ENCODE measurements at regions not wholly inside any gene's neighbourhood (a gene's known extent, or its start where the extent isn't known, plus 50 kb on each side); places are given as distances from the start of the nearest gene placed in this dataset.
"Not testable (repeated sequence)": the region's sequence is repeated elsewhere in the genome, so short reads cannot be mapped to it uniquely, and the experiment has no call there.

DNA sequence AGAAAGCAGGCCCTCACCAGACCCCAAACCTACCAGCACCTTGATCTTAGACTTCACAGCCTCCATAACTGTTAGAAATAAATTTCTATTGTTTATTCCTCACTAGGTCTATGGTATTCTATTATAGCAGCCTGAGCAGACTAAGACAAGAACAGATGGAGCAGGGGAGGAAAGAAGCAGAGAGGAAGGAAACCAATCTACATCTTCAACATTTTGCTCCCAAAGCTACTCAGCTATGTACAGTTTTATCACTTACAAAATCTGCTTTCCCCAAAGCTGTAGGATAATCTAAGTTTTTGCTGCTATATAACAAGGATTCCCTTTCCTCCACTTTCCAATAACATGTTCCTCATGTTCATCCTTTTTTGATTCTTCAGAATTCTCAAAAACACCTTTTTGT is 274.4 kb upstream of the CHAC2 start:
- no peak for TF ChIP-seq EP300 (IDR thresholded peaks at IDR 0.05; ENCODE audit: low read depth)
- no peak for TF ChIP-seq POLR2A (IDR thresholded peaks at IDR 0.05)
- TF ChIP-seq, protein P1, sequence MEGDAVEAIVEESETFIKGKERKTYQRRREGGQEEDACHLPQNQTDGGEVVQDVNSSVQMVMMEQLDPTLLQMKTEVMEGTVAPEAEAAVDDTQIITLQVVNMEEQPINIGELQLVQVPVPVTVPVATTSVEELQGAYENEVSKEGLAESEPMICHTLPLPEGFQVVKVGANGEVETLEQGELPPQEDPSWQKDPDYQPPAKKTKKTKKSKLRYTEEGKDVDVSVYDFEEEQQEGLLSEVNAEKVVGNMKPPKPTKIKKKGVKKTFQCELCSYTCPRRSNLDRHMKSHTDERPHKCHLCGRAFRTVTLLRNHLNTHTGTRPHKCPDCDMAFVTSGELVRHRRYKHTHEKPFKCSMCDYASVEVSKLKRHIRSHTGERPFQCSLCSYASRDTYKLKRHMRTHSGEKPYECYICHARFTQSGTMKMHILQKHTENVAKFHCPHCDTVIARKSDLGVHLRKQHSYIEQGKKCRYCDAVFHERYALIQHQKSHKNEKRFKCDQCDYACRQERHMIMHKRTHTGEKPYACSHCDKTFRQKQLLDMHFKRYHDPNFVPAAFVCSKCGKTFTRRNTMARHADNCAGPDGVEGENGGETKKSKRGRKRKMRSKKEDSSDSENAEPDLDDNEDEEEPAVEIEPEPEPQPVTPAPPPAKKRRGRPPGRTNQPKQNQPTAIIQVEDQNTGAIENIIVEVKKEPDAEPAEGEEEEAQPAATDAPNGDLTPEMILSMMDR (IDR thresholded peaks at IDR 0.05), result no peak
- TF ChIP-seq POLR2AphosphoS5 (IDR thresholded peaks at IDR 0.05), result no peak
- Histone ChIP-seq H3K27me3 (no peaks in the 10 kb centered on the region), H3K36me3 (no peaks in the 10 kb centered on the region), H3K27ac (no peak overlapping the region), H3K9me3 (no peaks in the 10 kb centered on the region), H3K4me1 (peaks cover 0 to 11% (median 0%) of the 10 kb centered on the region in 4 donors), H3K4me3 (no peak overlapping the region)
- intact Hi-C loops (cut with DNase I; ENCODE audit: low total_unique reads) (no loop called here), in situ Hi-C loops (cut with MboI; ENCODE audit: low pct_ligation_motif_present in 1 of 4, low pct_unique_long_range_greater_than_20kb in 1 of 4, low sequenced_read_pairs in 3 of 4) (no loop called here)
- no peak for DNase-seq

- TF ChIP-seq POLR2A (IDR thresholded peaks at IDR 0.05), result no peak
- peak in 1 of 3 donors; percentile 34 for TF ChIP-seq POLR2AphosphoS5 (IDR thresholded peaks at IDR 0.05)
- Histone ChIP-seq H3K4me1 (peaks cover 0 to 11% (median 0%) of the 10 kb centered on the region in 4 donors), H3K27ac (no peak overlapping the region), H3K9me3 (no peaks in the 10 kb centered on the region), H3K4me3 (no peak overlapping the region), H3K27me3 (no peaks in the 10 kb centered on the region), H3K36me3 (no peaks in the 10 kb centered on the region)
- DNase-seq, result peak; percentile 11
- WGBS, 2 donors (ENCODE audit: low coverage in 1 of 2), result 46% methylated on average over 5 of the region's 5 CpGs; no CpG with 5 or more reads in 1 of the 2 donors
- in situ Hi-C loops (cut with MboI; ENCODE audit: low pct_ligation_motif_present in 1 of 4, low pct_unique_long_range_greater_than_20kb in 1 of 4, low sequenced_read_pairs in 3 of 4), result no loop called here
- intact Hi-C loops (cut with DNase I; ENCODE audit: low total_unique reads), result no loop called here
These were observed 276.9 kb upstream of the CHAC2 start for GRCh38 chr2:53490659-53491058.

DNA sequence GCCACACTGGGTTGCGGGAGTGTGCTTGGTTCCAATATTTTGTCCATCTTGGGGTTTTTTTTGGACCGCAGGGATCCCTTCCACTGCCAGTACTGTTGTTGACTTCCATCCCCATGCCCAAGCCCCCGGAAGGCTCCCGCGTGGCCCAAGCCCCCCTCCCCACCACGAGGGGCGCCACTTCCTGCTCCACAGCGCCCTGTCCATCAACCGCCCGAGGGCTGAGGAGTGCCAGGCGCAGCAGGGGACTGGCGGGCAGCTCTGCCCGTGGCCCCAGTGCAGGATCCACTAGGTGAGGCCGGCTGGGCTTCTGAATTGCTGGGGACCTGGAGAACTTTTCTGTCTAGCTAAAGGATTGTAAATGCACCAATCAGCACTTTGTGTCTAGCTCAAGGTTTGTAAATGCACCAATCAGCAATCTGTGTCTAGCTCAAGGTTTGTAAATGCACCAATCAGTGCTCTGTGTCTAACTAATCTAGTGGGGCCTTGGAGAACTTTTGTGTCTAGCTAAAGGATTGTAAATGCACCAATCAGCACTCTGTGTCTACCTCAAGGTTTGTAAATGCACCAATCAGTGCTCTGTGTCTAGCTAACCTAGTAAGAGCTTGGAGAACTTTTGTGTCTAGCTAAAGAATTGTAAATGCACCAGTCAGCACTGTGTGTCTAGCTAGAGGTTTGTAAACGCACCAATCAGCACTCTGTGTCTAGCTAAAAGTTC is 281.3 kb upstream of the CHAC2 start:
- 83 to 93% methylated on average over 1 to 13 of the region's 15 CpGs for WGBS, 2 donors (ENCODE audit: low coverage in 1 of 2)
- H3K4me1 ChIP-seq, result peaks cover 0 to 19% (median 0%) of the 10 kb centered on the region in 4 donors
- H3K9me3 ChIP-seq; in situ Hi-C loops (cut with MboI; ENCODE audit: low pct_ligation_motif_present in 1 of 4, low pct_unique_long_range_greater_than_20kb in 1 of 4, low sequenced_read_pairs in 3 of 4); H3K27me3 ChIP-seq; H3K27ac ChIP-seq; DNase-seq; H3K4me3 ChIP-seq; H3K36me3 ChIP-seq; intact Hi-C loops (cut with DNase I; ENCODE audit: low total_unique reads): not testable (repeated sequence)

DNA sequence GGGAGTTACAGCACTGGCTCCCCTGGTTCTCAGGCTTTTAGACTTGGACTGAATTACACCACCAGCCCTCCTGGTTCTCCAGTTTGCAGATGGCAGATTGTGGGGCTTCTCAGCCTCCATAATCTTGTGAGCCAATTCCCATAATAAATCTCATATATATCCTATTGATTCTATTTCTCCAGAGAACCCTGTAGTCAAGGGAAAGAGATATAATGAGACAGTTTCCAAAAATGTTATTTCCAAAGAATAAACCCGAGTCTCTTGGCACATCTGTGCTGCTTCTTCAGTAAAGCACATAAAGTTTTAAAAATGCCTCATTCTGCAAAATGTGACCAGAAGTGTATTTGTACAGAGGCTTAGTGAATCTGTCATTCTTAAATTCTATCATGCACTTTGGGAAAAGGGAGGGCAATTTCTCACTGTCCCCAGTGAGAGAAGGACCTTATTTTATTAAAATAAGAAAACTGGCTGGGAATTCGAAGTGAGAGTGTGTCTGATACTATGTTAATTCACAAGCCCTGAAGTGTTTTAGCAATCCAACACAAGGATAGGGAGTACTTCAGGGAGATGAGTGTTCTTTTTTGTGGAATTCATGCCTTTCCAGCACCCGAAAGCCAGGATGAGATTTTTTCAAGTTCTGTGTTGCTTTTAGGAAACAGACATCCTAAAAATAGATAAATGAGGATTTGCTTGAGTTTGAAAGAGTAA is 282.4 kb upstream of the CHAC2 start:
- TF ChIP-seq EP300 (IDR thresholded peaks at IDR 0.05; ENCODE audit: low read depth) (no peak), POLR2AphosphoS5 (IDR thresholded peaks at IDR 0.05) (no peak), POLR2A (IDR thresholded peaks at IDR 0.05) (no peak)
- TF ChIP-seq, protein P1 (IDR thresholded peaks at IDR 0.05), result no peak
- no peak overlapping the region for H3K27ac ChIP-seq
- H3K27me3 ChIP-seq, result no peaks in the 10 kb centered on the region
- WGBS, 2 donors (ENCODE audit: low coverage in 1 of 2), result 71 to 72% methylated on average over 3 of the region's 3 CpGs
- in situ Hi-C loops (cut with MboI; ENCODE audit: low pct_ligation_motif_present in 1 of 4, low pct_unique_long_range_greater_than_20kb in 1 of 4, low sequenced_read_pairs in 3 of 4) (no loop called here), intact Hi-C loops (cut with DNase I; ENCODE audit: low total_unique reads) (no loop called here)
- H3K4me1 ChIP-seq, result peaks cover 0 to 19% (median 0%) of the 10 kb centered on the region in 4 donors
- no peaks in the 10 kb centered on the region for H3K36me3 ChIP-seq
- no peaks in the 10 kb centered on the region for H3K9me3 ChIP-seq
- DNase-seq, result no peak
- H3K4me3 ChIP-seq, result no peak overlapping the region

- TF ChIP-seq EP300 (IDR thresholded peaks at IDR 0.05; ENCODE audit: low read depth) (no peak), POLR2A (IDR thresholded peaks at IDR 0.05) (no peak), POLR2AphosphoS5 (IDR thresholded peaks at IDR 0.05) (no peak)
- TF ChIP-seq, protein P1 (IDR thresholded peaks at IDR 0.05), result no peak
- intact Hi-C loops (cut with DNase I; ENCODE audit: low total_unique reads) (no loop called here), in situ Hi-C loops (cut with MboI; ENCODE audit: low pct_ligation_motif_present in 1 of 4, low pct_unique_long_range_greater_than_20kb in 1 of 4, low sequenced_read_pairs in 3 of 4) (no loop called here)
- Histone ChIP-seq H3K36me3 (no peaks in the 10 kb centered on the region), H3K4me1 (peaks cover 0 to 19% (median 0%) of the 10 kb centered on the region in 4 donors), H3K27me3 (no peaks in the 10 kb centered on the region), H3K4me3 (no peak overlapping the region), H3K9me3 (no peaks in the 10 kb centered on the region), H3K27ac (no peak overlapping the region)
- WGBS, 2 donors (ENCODE audit: low coverage in 1 of 2), result 60% methylated on average over 2 to 4 of the region's 4 CpGs
- DNase-seq, result no peak
These were observed 283.1 kb upstream of the CHAC2 start for GRCh38 chr2:53484531-53484930.

Measured in transverse colon (tissue), 4 donors.